Cardiac septum (tissue), 1 donor: ENCODE measurements at regions not wholly inside any gene's neighbourhood (a gene's known extent, or its start where the extent isn't known, plus 50 kb on each side); places are given as distances from the start of the nearest gene placed in this dataset.
"Not testable (repeated sequence)": the region's sequence is repeated elsewhere in the genome, so short reads cannot be mapped to it uniquely, and the experiment has no call there.

Experiments used
- DNase-seq: peaks from one replicate; pipeline ENCODE4 v3.0.0-alpha.2; 2020; ENCODE audit warnings: low spot score
- intact Hi-C: fragments of 100-400 bp; cut with DNase I; formaldehyde crosslinking; loops from one replicate; pipeline ENCODE4 v1.14.0; 2022
- donor health status: DM: no; HTN: no; CAD: no.

GRCh38 chr3:191641789-191642188 is 180.8 kb downstream of the PYDC2 start:
- DNase-seq, result no peak
- intact Hi-C loops, result no loop called here

- DNase-seq, result no peak
- intact Hi-C loops, result no loop called here
Observed at GRCh38 chr3:191644291-191644690, 183.3 kb downstream of the PYDC2 start.

GRCh38 chr3:191646242-191646641 is 185.3 kb downstream of the PYDC2 start:
- intact Hi-C loops, result no loop called here
- DNase-seq, result no peak

GRCh38 chr3:191648787-191649186 is 187.8 kb downstream of the PYDC2 start:
- DNase-seq, result no peak
- intact Hi-C loops, result no loop called here

GRCh38 chr3:191649626-191650025 is 188.7 kb downstream of the PYDC2 start:
- intact Hi-C loops, result no loop called here
- DNase-seq, result no peak

- DNase-seq, intact Hi-C loops: not testable (repeated sequence)
Observed at GRCh38 chr3:191658781-191659419, 197.9 kb downstream of the PYDC2 start.

GRCh38 chr3:191662150-191662549 is 201.2 kb downstream of the PYDC2 start:
- intact Hi-C loops, DNase-seq: not testable (repeated sequence)

- intact Hi-C loops, result no loop called here
- no peak for DNase-seq
Observed at GRCh38 chr3:191680989-191681597, 220.1 kb downstream of the PYDC2 start.

GRCh38 chr3:191682961-191683360 is 222.0 kb downstream of the PYDC2 start:
- intact Hi-C loops, result no loop called here
- no peak for DNase-seq

- intact Hi-C loops, result no loop called here
- DNase-seq, result no peak
Observed at GRCh38 chr3:191686626-191687025, 225.7 kb downstream of the PYDC2 start.

GRCh38 chr3:191688756-191689433 is 227.9 kb downstream of the PYDC2 start:
- intact Hi-C loops, result no loop called here
- DNase-seq, result no peak

GRCh38 chr3:191691184-191691583 is 230.2 kb downstream of the PYDC2 start:
- intact Hi-C loops, DNase-seq: not testable (repeated sequence)

- intact Hi-C loops, result no loop called here
- DNase-seq, result no peak
Observed at GRCh38 chr3:191695131-191695814, 234.3 kb downstream of the PYDC2 start.

GRCh38 chr3:191695815-191696153 is 234.8 kb downstream of the PYDC2 start:
- intact Hi-C loops, result no loop called here
- no peak for DNase-seq

- no peak for DNase-seq
- intact Hi-C loops, result no loop called here
Observed at GRCh38 chr3:191696348-191696747, 235.4 kb downstream of the PYDC2 start.

GRCh38 chr3:191699546-191699945 is 238.6 kb downstream of the PYDC2 start:
- no peak for DNase-seq
- intact Hi-C loops, result no loop called here

GRCh38 chr3:191702121-191702520 is 241.2 kb downstream of the PYDC2 start:
- intact Hi-C loops, result no loop called here
- no peak for DNase-seq

- intact Hi-C loops, result no loop called here
- no peak for DNase-seq
Observed at GRCh38 chr3:191707817-191708216, 246.9 kb downstream of the PYDC2 start.

GRCh38 chr3:191715585-191715984 is 254.6 kb downstream of the PYDC2 start:
- intact Hi-C loops, result no loop called here
- no peak for DNase-seq

- intact Hi-C loops, result no loop called here
Observed at GRCh38 chr3:191721390-191721861, 260.5 kb downstream of the PYDC2 start.

More at GRCh38 chr3:191721390-191721861, 260.5 kb downstream of the PYDC2 start:
- DNase-seq, result no peak
